Heart right ventricle (tissue), 16 donors: ENCODE measurements at regions not wholly inside any gene's neighbourhood (a gene's known extent, or its start where the extent isn't known, plus 50 kb on each side); places are given as distances from the start of the nearest gene placed in this dataset.

ENCODE experiments used
- ATAC-seq, 8 donors: fragments of 200-7000 bp; cut with Tn5 transposase; one replicate each; pipeline ENCODE4 v1.9.1; 2020; ENCODE audit warnings: mild to moderate bottlenecking in 8 of 8, moderate library complexity in 8 of 8, moderate number of reproducible peaks in 1 of 8
- DNase-seq, 2 donors: peaks; one replicate each; pipeline ENCODE4 v3.0.0-alpha.2; 2020
- H3K27ac ChIP-seq, 10 donors: fragments of 200-600 bp; sonication (generic) in 2 of 10; one replicate each; pipeline versions ENCODE4 v1.5.0 to v1.8.0; 2020 to 2022; ENCODE audit warnings: mild to moderate bottlenecking in 3 of 10
- H3K27me3 ChIP-seq, 7 donors: fragments of 200-600 bp; one replicate each; pipeline ENCODE4 v1.8.0; 2021 to 2022; ENCODE audit warnings: mild to moderate bottlenecking in 2 of 7
- H3K36me3 ChIP-seq, 9 donors: fragments of 200-600 bp; sonication (generic) in 1 of 9; one replicate each; pipeline versions ENCODE4 v1.5.0 to v1.8.0; 2020 to 2022; ENCODE audit warnings: mild to moderate bottlenecking in 2 of 9
- H3K4me1 ChIP-seq, 9 donors: fragments of 200-600 bp; sonication (generic) in 1 of 9; one replicate each; pipeline versions ENCODE4 v1.5.0 to v1.8.0; 2020 to 2022; ENCODE audit warnings: mild to moderate bottlenecking in 4 of 9
- H3K4me3 ChIP-seq, 10 donors: fragments of 200-600 bp; sonication (generic) in 2 of 10; one replicate each; pipeline versions ENCODE4 v1.5.0 to v1.8.0; 2020 to 2022; ENCODE audit warnings: mild to moderate bottlenecking in 7 of 10, moderate library complexity in 2 of 10
- H3K9me3 ChIP-seq, 11 donors: fragments of 200-600 bp in 10 of 11; sonication (generic) in 2 of 11; one replicate each; pipeline versions ENCODE4 v1.5.0 to v1.8.0; 2013 to 2022; ENCODE audit warnings: mild to moderate bottlenecking in 2 of 11, control low read depth in 1 of 11, moderate library complexity in 1 of 11
- WGBS, 2 donors: extraction: QIAGEN DNeasy Blood & Tissue Kit; methylation state at CpG; one replicate each; pipeline ENCODE4 v1.1.7; 2013; ENCODE audit warnings: inconsistent platforms in 1 of 2; 5-methylcytosine and 5-hydroxymethylcytosine counted together
- intact Hi-C, 10 donors: fragments of 100-400 bp; cut with DNase I; formaldehyde crosslinking; loops; one replicate each; pipeline versions ENCODE4 v1.11.1 to v1.14.2; 2022
- TF ChIP-seq, protein P1 (sequence below), 9 donors: fragments of 200-600 bp; sonication (generic) in 2 of 9; IDR thresholded peaks; one replicate each; pipeline versions ENCODE4 v1.5.0 to v1.8.0; 2021 to 2022; ENCODE audit warnings: antibody characterized with exemption in 9 of 9, mild to moderate bottlenecking in 5 of 9, moderate library complexity in 1 of 9
- donor health status: Arrhythmogenic right ventricular cardiomyopathy.
- donor health status: ischemic (EF 13 %, LVEDD 7.1; RV severe dilation, severe dysfunction).
- donor health status: healthy with polysubstance abuse.
- donor health status: DM: no; HTN: yes; CAD: no.
- donor health status: DM: no; HTN: no; CAD: no.
- donor health status: ischemic (EF 25% LVEDD 6.9; RV normal size, moderate dysfunction).
- donor health status: ischemic (EF 25% LVEDD 5.7; RV mildly dilated, moderate dysfunction).
- donor health status: healthy.
- donor health status: DM: yes; HTN: yes; CAD: no.
- donor health status: Ischemic cardiomyopathy.
- donor health status: ischemic (EF 35%, LVEDD 5.7; RV mildly dilated, moderate dysfunction).
- donor health status: nonischemic (EF 11% LVEDD 7.7; RV severe dilation, severe dysfunction).
- donor health status: DM: yes; HTN: yes; CAD: no.
- donor health status: PGD.
- donor health status: ischemic (EF 29% LVEDD 5.4; RV normal size, mild dysfunction).
- donor health status: nonischemic (EF 23%, LVEDD 6.1; RV moderate dilation, normal function).

- H3K4me1 ChIP-seq: no peaks in the 10 kb centered on the region
- 90 to 93% methylated on average over 11 of the region's 11 CpGs for WGBS, 2 donors
- TF ChIP-seq, protein P1, sequence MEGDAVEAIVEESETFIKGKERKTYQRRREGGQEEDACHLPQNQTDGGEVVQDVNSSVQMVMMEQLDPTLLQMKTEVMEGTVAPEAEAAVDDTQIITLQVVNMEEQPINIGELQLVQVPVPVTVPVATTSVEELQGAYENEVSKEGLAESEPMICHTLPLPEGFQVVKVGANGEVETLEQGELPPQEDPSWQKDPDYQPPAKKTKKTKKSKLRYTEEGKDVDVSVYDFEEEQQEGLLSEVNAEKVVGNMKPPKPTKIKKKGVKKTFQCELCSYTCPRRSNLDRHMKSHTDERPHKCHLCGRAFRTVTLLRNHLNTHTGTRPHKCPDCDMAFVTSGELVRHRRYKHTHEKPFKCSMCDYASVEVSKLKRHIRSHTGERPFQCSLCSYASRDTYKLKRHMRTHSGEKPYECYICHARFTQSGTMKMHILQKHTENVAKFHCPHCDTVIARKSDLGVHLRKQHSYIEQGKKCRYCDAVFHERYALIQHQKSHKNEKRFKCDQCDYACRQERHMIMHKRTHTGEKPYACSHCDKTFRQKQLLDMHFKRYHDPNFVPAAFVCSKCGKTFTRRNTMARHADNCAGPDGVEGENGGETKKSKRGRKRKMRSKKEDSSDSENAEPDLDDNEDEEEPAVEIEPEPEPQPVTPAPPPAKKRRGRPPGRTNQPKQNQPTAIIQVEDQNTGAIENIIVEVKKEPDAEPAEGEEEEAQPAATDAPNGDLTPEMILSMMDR (IDR thresholded peaks at IDR 0.05): no peak
- no peaks in the 10 kb centered on the region for H3K27me3 ChIP-seq
- H3K27ac ChIP-seq: no peak overlapping the region
- H3K4me3 ChIP-seq: no peak overlapping the region
- intact Hi-C loops: loop anchor here in 1 of 10 donors (10.0 kb wide), 1 partner anchor 57 kb away; the partner anchor contains the start of gene IGSF11
- no peaks in the 10 kb centered on the region for H3K9me3 ChIP-seq
- DNase-seq (no peak), ATAC-seq (no peak)
- no peaks in the 10 kb centered on the region for H3K36me3 ChIP-seq
Measured at GRCh38 chr3:119091936-119092677, 53.9 kb upstream of the TEX55 start.

GRCh38 chr3:119087799-119088198, 53.2 kb upstream of the IGSF11 start:
- intact Hi-C loops: no loop called here
- H3K27ac ChIP-seq: no peak overlapping the region
- TF ChIP-seq, protein P1 (IDR thresholded peaks at IDR 0.05): no peak

DNA sequence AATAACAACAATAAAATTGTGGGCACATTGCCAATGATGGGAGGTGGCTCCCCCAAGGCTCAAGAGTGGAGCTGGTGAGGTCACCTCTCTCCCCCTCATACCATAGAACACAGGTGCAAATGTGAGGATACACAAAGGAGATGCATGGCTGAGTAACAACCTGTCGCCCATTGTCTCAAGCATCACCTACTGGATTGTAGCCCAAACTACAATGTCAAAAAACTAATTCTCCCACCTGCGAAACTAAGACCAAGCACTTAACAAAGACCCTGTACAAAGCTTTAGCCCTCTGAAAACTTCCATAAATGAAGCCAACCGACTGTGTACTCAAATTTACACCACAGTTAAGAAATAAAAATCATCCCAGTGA, 50.4 kb upstream of the IGSF11 start:
- Histone ChIP-seq H3K27ac (no peak overlapping the region), H3K36me3 (no peaks in the 10 kb centered on the region), H3K4me3 (no peak overlapping the region), H3K4me1 (no peaks in the 10 kb centered on the region), H3K27me3 (no peaks in the 10 kb centered on the region), H3K9me3 (no peaks in the 10 kb centered on the region)
- intact Hi-C loops: no loop called here
- WGBS, 2 donors: 87 to 90% methylated on average over 3 of the region's 3 CpGs
- TF ChIP-seq, protein P1 (IDR thresholded peaks at IDR 0.05): no peak
- DNase-seq: no peak
- no peak for ATAC-seq

More at GRCh38 chr3:119087799-119088198, 53.2 kb upstream of the IGSF11 start:
- Histone ChIP-seq H3K36me3 (no peaks in the 10 kb centered on the region), H3K9me3 (no peaks in the 10 kb centered on the region), H3K4me1 (no peaks in the 10 kb centered on the region), H3K4me3 (no peak overlapping the region), H3K27me3 (no peaks in the 10 kb centered on the region)
- ATAC-seq: no peak
- no peak for DNase-seq
- WGBS, 2 donors: 60% methylated on average over 1 of the region's 1 CpG

- Histone ChIP-seq H3K4me3 (no peak overlapping the region), H3K27ac (no peak overlapping the region), H3K4me1 (no peaks in the 10 kb centered on the region), H3K9me3 (peaks cover 0 to 3% (median 0%) of the 10 kb centered on the region in 11 donors), H3K27me3 (no peaks in the 10 kb centered on the region), H3K36me3 (no peaks in the 10 kb centered on the region)
- no peak for ATAC-seq
- WGBS, 2 donors: 69 to 74% methylated on average over 4 of the region's 4 CpGs
- intact Hi-C loops: no loop called here
- DNase-seq: no peak
- TF ChIP-seq, protein P1 (IDR thresholded peaks at IDR 0.05): no peak
Measured at GRCh38 chr3:119084371-119085069, 49.9 kb upstream of the IGSF11 start.
